Activated CD4-positive, alpha-beta T cell treated with anti-CD3 and anti-CD28 coated beads, Interleukin-2, amount 50 U/mL, for 16 hours (primary cell): ENCODE measurements at regions not wholly inside any gene's neighbourhood (a gene's known extent, or its start where the extent isn't known, plus 50 kb on each side); places are given as distances from the start of the nearest gene placed in this dataset.
"Not testable (repeated sequence)": the region's sequence is repeated elsewhere in the genome, so short reads cannot be mapped to it uniquely, and the experiment has no call there.

Experiments
- DNase-seq: peaks from one replicate; pipeline ENCODE4 v3.0.0-alpha.2; 2020

- no peak for DNase-seq
Observed at GRCh38 chr9:124084087-124084486, 72.5 kb downstream of the LHX2 start.

- no peak for DNase-seq
Observed at GRCh38 chr9:124087226-124087625, 75.7 kb downstream of the LHX2 start.

GRCh38 chr9:124088476-124088837, 76.9 kb downstream of the LHX2 start:
- no peak for DNase-seq

GRCh38 chr9:124089631-124090488, 78.3 kb downstream of the LHX2 start:
- not testable (repeated sequence) for DNase-seq

GRCh38 chr9:124098141-124098905, 86.8 kb downstream of the LHX2 start:
- DNase-seq: no peak

- no peak for DNase-seq
Observed at GRCh38 chr9:124099860-124100259, 88.3 kb downstream of the LHX2 start.

GRCh38 chr9:124101215-124101968, 89.8 kb downstream of the LHX2 start:
- DNase-seq: no peak

- DNase-seq: no peak
Observed at GRCh38 chr9:124101969-124102345, 90.4 kb downstream of the LHX2 start.

GRCh38 chr9:124102363-124102762, 90.8 kb downstream of the LHX2 start:
- DNase-seq: no peak

- DNase-seq: no peak
Observed at GRCh38 chr9:124105266-124105665, 93.7 kb downstream of the LHX2 start.

- no peak for DNase-seq
Observed at GRCh38 chr9:124108216-124108615, 96.6 kb downstream of the LHX2 start.

GRCh38 chr9:124110307-124110915, 98.8 kb downstream of the LHX2 start:
- peak; percentile 34 for DNase-seq

- no peak for DNase-seq
Observed at GRCh38 chr9:124116683-124117363, 105.3 kb downstream of the LHX2 start.

- no peak for DNase-seq
Observed at GRCh38 chr9:124118894-124119293, 107.3 kb downstream of the LHX2 start.

- no peak for DNase-seq
Observed at GRCh38 chr9:124120272-124120671, 108.7 kb downstream of the LHX2 start.

- DNase-seq: no peak
Observed at GRCh38 chr9:124121725-124122124, 110.2 kb downstream of the LHX2 start.

- no peak for DNase-seq
Observed at GRCh38 chr9:124122321-124122720, 110.8 kb downstream of the LHX2 start.

- DNase-seq: peak; percentile 22
Observed at GRCh38 chr9:124122813-124123462, 111.4 kb downstream of the LHX2 start.

- not testable (repeated sequence) for DNase-seq
Observed at GRCh38 chr9:124123621-124124020, 112.1 kb downstream of the LHX2 start.

GRCh38 chr9:124124729-124125650, 113.4 kb downstream of the LHX2 start:
- no peak for DNase-seq

- no peak for DNase-seq
Observed at GRCh38 chr9:124125651-124125977, 114.0 kb downstream of the LHX2 start.
